IMR-90 (cell line): ENCODE measurements at regions not wholly inside any gene's neighbourhood (a gene's known extent, or its start where the extent isn't known, plus 50 kb on each side); places are given as distances from the start of the nearest gene placed in this dataset.

Source experiments
- ATAC-seq: fragments of 200-7000 bp; cut with Tn5 transposase; 2 replicates; pipeline ENCODE4 v1.9.1; 2020; ENCODE audit warnings: low read depth, mild to moderate bottlenecking, moderate library complexity
- BruUV-seq: library from RNA; stranded (reverse); fragments of 400-500 nt; replicated peaks from 2 replicates; lab custom pipeline; 2021; lab: Mats Ljungman, UMichigan
- CTCF ChIA-PET: fragments of 300-600 bp; formaldehyde crosslinking; extraction: SDS; loops from one replicate; lab custom pipeline; 2021; ENCODE audit warnings: antibody characterized with exemption; lab: Yijun Ruan, JAX
- POLR2A ChIA-PET: fragments of 300-600 bp; sonication (Branson Sonifier 250); formaldehyde crosslinking; loops from one replicate; lab custom pipeline; 2022; ENCODE audit warnings: antibody characterized with exemption; ENCODE audit not compliant: unreplicated experiment; lab: Charles Lee
- DNase-seq: peaks from one replicate; pipeline ENCODE4 v3.0.0; 2013
- H2AFZ ChIP-seq: replicated peaks from 2 replicates; pipeline ENCODE3; 2013; ENCODE audit warnings: low read length, mild to moderate bottlenecking; ENCODE audit not compliant: poor library complexity
- H2AK5ac ChIP-seq: 2 replicates; pipeline ENCODE4 v1.6.1; 2013; ENCODE audit warnings: low read depth, low read length, inconsistent platforms
- H2AK9ac ChIP-seq: replicated peaks from 2 replicates; pipeline ENCODE3; 2013; ENCODE audit warnings: mild to moderate bottlenecking, low read depth, low read length, moderate library complexity; ENCODE audit not compliant: poor library complexity
- H2BK120ac ChIP-seq: 2 replicates; pipeline ENCODE4 v1.6.1; 2013; ENCODE audit warnings: low read depth, low read length, inconsistent platforms
- H2BK15ac ChIP-seq: 3 replicates; pipeline ENCODE4 v1.6.1; 2013; ENCODE audit warnings: low read depth, low read length, inconsistent platforms
- H2BK20ac ChIP-seq: 2 replicates; pipeline ENCODE4 v1.6.1; 2013; ENCODE audit warnings: low read depth, mild to moderate bottlenecking, inconsistent platforms, low read length, moderate library complexity
- H2BK5ac ChIP-seq: 2 replicates; pipeline ENCODE4 v1.6.1; 2013; ENCODE audit warnings: mild to moderate bottlenecking, low read depth, low read length, inconsistent platforms; ENCODE audit not compliant: poor library complexity, severe bottlenecking
- H3K14ac ChIP-seq: replicated peaks from 2 replicates; pipeline ENCODE4 v1.6.1; 2013; ENCODE audit warnings: low read depth, low read length, inconsistent platforms
- H3K18ac ChIP-seq: 2 replicates; pipeline ENCODE4 v1.6.1; 2013; ENCODE audit warnings: low read depth, low read length, control low read depth
- H3K23ac ChIP-seq: 2 replicates; pipeline ENCODE4 v1.6.1; 2013; ENCODE audit warnings: low read depth, low read length, inconsistent platforms
- H3K27ac ChIP-seq: 2 replicates; pipeline ENCODE4 v1.5.1; 2013; ENCODE audit warnings: mild to moderate bottlenecking, control low read depth, low read length; ENCODE audit not compliant: insufficient read depth
- H3K27me3 ChIP-seq: 2 replicates; pipeline ENCODE4 v1.6.1; 2013; ENCODE audit warnings: low read length; ENCODE audit not compliant: control insufficient read depth, insufficient read depth
- H3K36me3 ChIP-seq: 2 replicates; pipeline ENCODE4 v1.6.1; 2013; ENCODE audit warnings: low read length, mixed read lengths; ENCODE audit not compliant: control insufficient read depth, insufficient read depth
- H3K4ac ChIP-seq: 2 replicates; pipeline ENCODE4 v1.6.1; 2013; ENCODE audit warnings: low read depth, low read length, inconsistent platforms
- H3K4me1 ChIP-seq: 2 replicates; pipeline ENCODE4 v1.6.1; 2013; ENCODE audit warnings: low read length, mixed read lengths; ENCODE audit not compliant: control insufficient read depth, insufficient read depth
- H3K4me2 ChIP-seq: 2 replicates; pipeline ENCODE4 v1.6.1; 2013; ENCODE audit warnings: low read depth, mild to moderate bottlenecking, control low read depth, low read length, moderate library complexity
- H3K4me3 ChIP-seq: 2 replicates; pipeline ENCODE4 v1.5.1; 2013; ENCODE audit warnings: low read depth, mild to moderate bottlenecking, control low read depth, low read length, moderate library complexity; ENCODE audit not compliant: insufficient read depth
- H3K56ac ChIP-seq: 2 replicates; pipeline ENCODE4 v1.6.1; 2013; ENCODE audit warnings: low read length, inconsistent platforms; ENCODE audit not compliant: insufficient read depth; ENCODE audit errors: extremely low read depth
- H3K79me1 ChIP-seq, 2 experiments: 2 replicates each; pipeline ENCODE4 v1.6.1; 2013; ENCODE audit warnings: low read length in 2 of 2, inconsistent platforms in 1 of 2, low read depth in 1 of 2
- H3K9ac ChIP-seq: 2 replicates; pipeline ENCODE4 v1.6.1; 2013; ENCODE audit warnings: low read depth, low read length, control low read depth
- H3K9me1 ChIP-seq: 2 replicates; pipeline ENCODE4 v1.6.1; 2013; ENCODE audit warnings: low read length, inconsistent platforms; ENCODE audit not compliant: insufficient read depth
- H3K9me3 ChIP-seq: 2 replicates; pipeline ENCODE4 v1.6.1; 2013; ENCODE audit warnings: low read length; ENCODE audit not compliant: control insufficient read depth, insufficient read depth
- H4K20me1 ChIP-seq: 2 replicates; pipeline ENCODE4 v1.6.1; 2013; ENCODE audit warnings: low read length, inconsistent platforms; ENCODE audit not compliant: insufficient read depth
- H4K5ac ChIP-seq: 2 replicates; pipeline ENCODE4 v1.6.1; 2013; ENCODE audit warnings: mild to moderate bottlenecking, low read depth, low read length, control low read depth
- H4K8ac ChIP-seq, 2 experiments: 2 replicates each; pipeline ENCODE4 v1.6.1; 2013; ENCODE audit warnings: low read depth in 2 of 2, low read length in 2 of 2, control low read depth in 1 of 2, inconsistent platforms in 1 of 2
- H4K91ac ChIP-seq: 2 replicates; pipeline ENCODE4 v1.6.1; 2013; ENCODE audit warnings: low read depth, low read length, inconsistent platforms; ENCODE audit not compliant: insufficient read depth
- BHLHE40 ChIP-seq: fragments of 150-350 bp; IDR thresholded peaks from 2 replicates; pipeline ENCODE4 v1.6.1; 2016; ENCODE audit warnings: mild to moderate bottlenecking, low read depth, low read length
- CEBPB ChIP-seq: IDR thresholded peaks from 2 replicates; pipeline ENCODE4 v1.6.1; 2012; ENCODE audit warnings: low read depth, low read length, improper control_type of control experiment
- CHD1 ChIP-seq: IDR thresholded peaks from 2 replicates; pipeline ENCODE4 v1.6.1; 2012; ENCODE audit warnings: low read depth, low read length, improper control_type of control experiment
- CTCF ChIP-seq: conservative IDR thresholded peaks from 2 replicates; pipeline ENCODE4 v1.5.1; 2012; ENCODE audit warnings: mild to moderate bottlenecking, low read depth, low read length, improper control_type of control experiment
- FOS ChIP-seq: fragments of 150-350 bp; IDR thresholded peaks from 2 replicates; pipeline ENCODE4 v1.6.1; 2016; ENCODE audit warnings: low read depth, low read length
- MAFK ChIP-seq: IDR thresholded peaks from 2 replicates; pipeline ENCODE4 v1.6.1; 2012; ENCODE audit warnings: low read depth, low read length, improper control_type of control experiment
- MAZ ChIP-seq: IDR thresholded peaks from 2 replicates; pipeline ENCODE4 v1.6.1; 2012; ENCODE audit warnings: low read depth, mild to moderate bottlenecking, low read length, improper control_type of control experiment, moderate library complexity, borderline replicate concordance
- MXI1 ChIP-seq: IDR thresholded peaks from 2 replicates; pipeline ENCODE4 v1.6.1; 2012; ENCODE audit warnings: low read depth, mild to moderate bottlenecking, low read length, moderate library complexity, borderline replicate concordance
- NFE2L2 ChIP-seq: fragments of 150-350 bp; IDR thresholded peaks from 2 replicates; pipeline ENCODE4 v1.6.1; 2016; ENCODE audit warnings: low read depth, mild to moderate bottlenecking, low read length
- POLR2A ChIP-seq: IDR thresholded peaks from 2 replicates; pipeline ENCODE4 v1.6.1; 2012; ENCODE audit warnings: mild to moderate bottlenecking, low read depth, low read length
- RAD21 ChIP-seq: IDR thresholded peaks from 2 replicates; pipeline ENCODE4 v1.6.1; 2012; ENCODE audit warnings: low read length, improper control_type of control experiment
- RCOR1 ChIP-seq: IDR thresholded peaks from 2 replicates; pipeline ENCODE4 v1.6.1; 2012; ENCODE audit warnings: mild to moderate bottlenecking, low read length, improper control_type of control experiment; ENCODE audit not compliant: insufficient replicate concordance
- RFX5 ChIP-seq: IDR thresholded peaks from 2 replicates; pipeline ENCODE4 v1.8.0; 2012; ENCODE audit warnings: low read depth, mild to moderate bottlenecking, low read length, moderate library complexity
- SMC3 ChIP-seq: fragments of 150-350 bp; IDR thresholded peaks from 2 replicates; pipeline ENCODE4 v1.6.1; 2016; ENCODE audit warnings: low read depth, mild to moderate bottlenecking, antibody characterized with exemption, low read length, moderate library complexity
- WGBS, 2 experiments: methylation state at CpG; one replicate each; pipeline versions ENCODE4 v1.1.5 to v1.1.7; 2013; ENCODE audit warnings: missing lambda C conversion rate in 2 of 2; ENCODE audit not compliant: insufficient read length in 1 of 2; ENCODE audit errors: extremely low coverage in 2 of 2; 5-methylcytosine and 5-hydroxymethylcytosine counted together
- dilution Hi-C: fragments of 300-500 bp; cut with HindIII; formaldehyde crosslinking; loops from one replicate; pipeline ENCODE4 v1.14.3; 2018; ENCODE audit warnings: low sequenced_read_pairs; ENCODE audit not compliant: unreplicated experiment
- in situ Hi-C: fragments of 300-500 bp; cut with MboI; formaldehyde crosslinking; loops from 3 replicates; pipeline ENCODE4 v1.14.3; 2019; ENCODE audit warnings: low sequenced_read_pairs, inconsistent platforms, mixed read lengths
- intact Hi-C: fragments of 100-400 bp; cut with micrococcal nuclease; formaldehyde crosslinking; loops from 2 replicates; pipeline ENCODE4 v1.10.0; 2022
- TF ChIP-seq, protein P1 (sequence below): fragments of 150-350 bp; IDR thresholded peaks from 2 replicates; pipeline ENCODE4 v1.6.1; 2016; ENCODE audit warnings: low read depth, mild to moderate bottlenecking, low read length, moderate library complexity, borderline replicate concordance
- TF ChIP-seq, protein P2 (sequence below): fragments of 150-350 bp; IDR thresholded peaks from 2 replicates; pipeline ENCODE4 v1.6.1; 2017; ENCODE audit warnings: mild to moderate bottlenecking, antibody characterized with exemption, low read length, low read depth

- no peak overlapping the region for H2BK15ac ChIP-seq
- no peak overlapping the region for H3K4me3 ChIP-seq
- ChIA-PET POLR2A (no interaction called here), CTCF (no interaction called here)
- H2BK20ac ChIP-seq: no peak overlapping the region
- no peak overlapping the region for H2AFZ ChIP-seq
- WGBS, 2 experiments: no CpG with 5 or more reads among the region's 2 CpGs
- no peaks in the 10 kb centered on the region for H4K20me1 ChIP-seq
- H2AK5ac ChIP-seq: no peak overlapping the region
- no peak overlapping the region for H3K9ac ChIP-seq
- no peak for DNase-seq
- no peak overlapping the region for H4K8ac ChIP-seq
- no peak overlapping the region for H3K14ac ChIP-seq
- no peak overlapping the region for H3K56ac ChIP-seq
- H2AK9ac ChIP-seq: no peak overlapping the region
- no peak overlapping the region for H3K4ac ChIP-seq
- dilution Hi-C loops: no loop called here
- no peak overlapping the region for H3K23ac ChIP-seq
- H3K36me3 ChIP-seq: no peaks in the 10 kb centered on the region
- H3K79me1 ChIP-seq: no peaks in the 10 kb centered on the region
- H3K9me1 ChIP-seq: no peaks in the 10 kb centered on the region; the same call in 1 of the 2 replicates
- no peak overlapping the region for H2BK5ac ChIP-seq
- in situ Hi-C loops: no loop called here
- H2BK120ac ChIP-seq: no peak overlapping the region
- TF ChIP-seq CHD1: no peak
- TF ChIP-seq FOS: no peak
- TF ChIP-seq CEBPB: no peak
- TF ChIP-seq MAZ: no peak
- TF ChIP-seq MAFK: no peak
- no peak for TF ChIP-seq SMC3
- no peak for TF ChIP-seq NFE2L2
- no peak for TF ChIP-seq POLR2A
- TF ChIP-seq, protein P1, sequence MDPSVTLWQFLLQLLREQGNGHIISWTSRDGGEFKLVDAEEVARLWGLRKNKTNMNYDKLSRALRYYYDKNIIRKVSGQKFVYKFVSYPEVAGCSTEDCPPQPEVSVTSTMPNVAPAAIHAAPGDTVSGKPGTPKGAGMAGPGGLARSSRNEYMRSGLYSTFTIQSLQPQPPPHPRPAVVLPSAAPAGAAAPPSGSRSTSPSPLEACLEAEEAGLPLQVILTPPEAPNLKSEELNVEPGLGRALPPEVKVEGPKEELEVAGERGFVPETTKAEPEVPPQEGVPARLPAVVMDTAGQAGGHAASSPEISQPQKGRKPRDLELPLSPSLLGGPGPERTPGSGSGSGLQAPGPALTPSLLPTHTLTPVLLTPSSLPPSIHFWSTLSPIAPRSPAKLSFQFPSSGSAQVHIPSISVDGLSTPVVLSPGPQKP: no peak
- TF ChIP-seq RFX5: no peak
- TF ChIP-seq RCOR1: no peak
- no peak for TF ChIP-seq RAD21
- TF ChIP-seq CTCF: no peak
- no peak for TF ChIP-seq MXI1
- TF ChIP-seq, protein P2, sequence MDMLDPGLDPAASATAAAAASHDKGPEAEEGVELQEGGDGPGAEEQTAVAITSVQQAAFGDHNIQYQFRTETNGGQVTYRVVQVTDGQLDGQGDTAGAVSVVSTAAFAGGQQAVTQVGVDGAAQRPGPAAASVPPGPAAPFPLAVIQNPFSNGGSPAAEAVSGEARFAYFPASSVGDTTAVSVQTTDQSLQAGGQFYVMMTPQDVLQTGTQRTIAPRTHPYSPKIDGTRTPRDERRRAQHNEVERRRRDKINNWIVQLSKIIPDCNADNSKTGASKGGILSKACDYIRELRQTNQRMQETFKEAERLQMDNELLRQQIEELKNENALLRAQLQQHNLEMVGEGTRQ: no peak
- no peak for TF ChIP-seq BHLHE40
- H3K18ac ChIP-seq: no peak overlapping the region
- intact Hi-C loops: no loop called here
- H3K4me1 ChIP-seq: no peaks in the 10 kb centered on the region
- no peak overlapping the region for H3K4me2 ChIP-seq
- no peak overlapping the region for H4K5ac ChIP-seq
- H3K27me3 ChIP-seq: no peaks in the 10 kb centered on the region
- no TSS peak for BruUV-seq
- H4K91ac ChIP-seq: no peak overlapping the region
- no peak for ATAC-seq
- no peak overlapping the region for H3K27ac ChIP-seq
- H3K9me3 ChIP-seq: no peaks in the 10 kb centered on the region
These were observed 59.3 kb upstream of the BRD7 start for GRCh38 chr16:50428116-50428515.
